COLO668 (cell line): ENCODE measurements at regions not wholly inside any gene's neighbourhood (a gene's known extent, or its start where the extent isn't known, plus 50 kb on each side); places are given as distances from the start of the nearest gene placed in this dataset.

ENCODE experiments used
- DNase-seq: peaks from one replicate; lab custom pipeline; 2025; ENCODE audit not compliant: unreplicated experiment; lab: John Stamatoyannopoulos, UW

- DNase-seq: no peak
These were observed 319.2 kb downstream of the SOX9 start for GRCh38 chr17:72439893-72440502.

DNA sequence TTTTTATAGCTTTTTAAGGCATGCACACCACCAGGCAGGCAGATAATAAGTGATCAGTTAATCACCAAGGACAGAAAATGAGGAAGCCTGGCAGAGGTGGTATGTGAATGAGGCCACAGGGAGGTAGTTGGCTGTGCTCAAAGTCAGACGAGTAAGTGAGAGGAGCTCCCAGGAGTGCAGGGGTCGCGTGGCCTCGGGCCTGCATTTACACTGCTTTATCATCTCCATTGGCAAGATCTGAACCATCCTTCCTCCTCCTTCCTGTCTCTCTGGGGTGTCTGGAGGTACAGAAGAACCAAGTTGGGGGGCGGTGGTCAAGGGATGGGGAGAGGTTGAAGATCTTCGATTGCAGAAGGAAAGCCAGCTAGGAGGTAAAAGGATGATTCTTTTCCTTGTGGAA, 320.1 kb downstream of the SOX9 start:
- no peak for DNase-seq

DNA sequence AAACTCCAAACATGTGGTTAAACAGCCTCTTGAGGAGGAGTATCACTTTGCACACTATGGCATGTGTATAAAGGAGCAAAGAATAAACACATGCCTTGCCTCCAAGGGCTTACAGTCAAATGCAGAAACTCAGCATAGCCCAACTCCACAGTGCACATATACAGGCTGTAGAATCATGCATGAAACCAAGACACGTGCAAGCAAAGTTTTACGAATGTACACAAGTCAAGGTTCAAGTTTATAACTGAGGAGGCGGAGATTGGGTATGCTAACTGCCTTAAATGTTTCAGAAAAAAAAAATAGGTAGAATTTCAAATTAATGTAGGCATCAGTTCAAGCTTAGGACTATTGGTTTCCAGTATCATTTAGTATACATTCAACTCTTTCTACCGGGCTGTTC, 321.1 kb downstream of the SOX9 start:
- DNase-seq: no peak

DNA sequence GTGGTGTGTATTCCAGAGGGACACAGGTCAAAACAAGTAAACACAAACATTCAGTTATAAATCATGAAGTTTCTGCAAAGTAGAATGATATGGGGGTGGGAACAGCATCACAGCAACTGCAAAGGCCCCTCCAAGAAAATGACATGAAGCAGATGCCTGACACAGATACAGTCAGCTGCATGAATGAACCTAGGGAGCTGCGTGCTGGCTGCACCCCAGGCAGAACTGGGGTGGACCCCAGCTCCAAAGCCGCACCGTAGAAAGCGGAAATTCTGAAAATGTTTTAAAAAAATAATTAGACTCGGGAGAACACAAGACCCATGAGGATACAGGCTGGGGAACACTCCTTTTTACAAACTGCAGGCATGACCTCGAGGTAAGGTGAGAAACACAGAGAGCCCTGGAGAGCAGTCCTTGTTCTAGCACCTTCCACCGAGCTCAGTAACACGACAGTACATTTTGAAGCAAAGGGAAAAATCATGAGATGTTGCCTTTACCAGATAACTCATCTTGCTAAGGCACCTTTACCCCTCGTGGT, 323.8 kb downstream of the SOX9 start:
- DNase-seq: no peak

DNA sequence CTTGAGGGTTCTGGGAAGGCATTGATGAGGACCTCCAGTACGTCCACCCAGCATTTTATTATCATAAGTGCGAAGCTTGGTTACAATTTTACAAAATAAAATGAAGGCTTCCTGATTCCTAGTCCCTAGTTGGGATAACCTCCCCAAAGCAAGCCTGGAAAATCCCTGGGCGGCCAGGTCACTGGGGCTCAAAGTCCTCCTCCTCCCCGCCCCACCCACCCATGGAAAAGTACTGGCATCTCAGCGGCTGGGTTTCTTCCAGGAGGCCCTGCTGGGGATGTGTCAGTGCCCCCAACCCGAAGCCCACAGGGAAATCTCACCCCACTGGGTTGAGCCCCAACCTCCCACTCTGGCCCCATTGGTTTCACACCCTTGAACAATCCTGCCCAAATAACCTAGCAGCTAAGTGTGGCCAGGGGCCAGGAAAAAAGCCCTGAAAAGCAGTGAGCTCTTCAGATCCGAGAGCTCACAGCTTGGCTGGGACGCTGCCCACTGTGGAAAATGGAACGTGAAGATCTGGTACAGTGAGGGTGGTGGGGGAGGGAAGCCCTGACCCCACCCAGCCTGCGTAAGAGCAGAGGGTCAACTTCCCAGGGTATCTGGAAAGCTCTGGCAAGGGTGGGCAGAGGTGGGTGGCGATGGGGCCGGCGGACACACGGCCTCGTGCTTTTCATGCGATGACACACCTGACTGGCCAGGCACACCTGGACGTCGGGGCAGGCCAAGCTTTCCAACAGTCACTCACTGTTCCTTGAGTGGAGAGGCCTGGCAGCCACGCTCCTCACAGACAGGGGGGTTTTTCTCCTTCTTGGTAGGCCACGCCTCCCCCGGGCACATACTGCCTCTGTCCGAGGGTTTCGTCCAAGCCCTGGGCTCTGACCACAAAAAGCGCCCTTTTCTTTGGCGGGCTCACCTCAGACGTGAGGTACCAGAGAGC, 324.5 kb downstream of the SOX9 start:
- no peak for DNase-seq

DNA sequence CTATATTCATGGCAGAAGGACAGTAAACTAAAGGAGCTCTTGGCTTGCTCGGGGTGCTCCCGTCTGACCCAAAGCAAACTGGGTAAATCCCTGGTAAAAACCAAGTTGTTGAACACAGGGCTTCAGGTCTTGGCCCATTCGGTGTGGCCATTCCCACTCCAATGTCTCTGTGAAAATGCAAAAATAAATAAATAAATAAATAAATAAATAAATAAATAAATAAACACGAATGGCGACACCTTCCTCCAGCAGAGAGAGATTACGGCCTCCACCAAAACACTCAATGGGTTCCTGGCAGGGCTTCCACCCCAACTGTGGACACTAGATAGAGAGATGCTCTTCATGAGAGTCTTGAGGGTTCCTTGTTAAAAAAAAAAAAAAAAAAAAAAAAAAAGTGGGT, 325.3 kb downstream of the SOX9 start:
- DNase-seq: no peak

GRCh38 chr17:72446525-72447250, 325.9 kb downstream of the SOX9 start:
- peak; percentile 17 for DNase-seq

DNA sequence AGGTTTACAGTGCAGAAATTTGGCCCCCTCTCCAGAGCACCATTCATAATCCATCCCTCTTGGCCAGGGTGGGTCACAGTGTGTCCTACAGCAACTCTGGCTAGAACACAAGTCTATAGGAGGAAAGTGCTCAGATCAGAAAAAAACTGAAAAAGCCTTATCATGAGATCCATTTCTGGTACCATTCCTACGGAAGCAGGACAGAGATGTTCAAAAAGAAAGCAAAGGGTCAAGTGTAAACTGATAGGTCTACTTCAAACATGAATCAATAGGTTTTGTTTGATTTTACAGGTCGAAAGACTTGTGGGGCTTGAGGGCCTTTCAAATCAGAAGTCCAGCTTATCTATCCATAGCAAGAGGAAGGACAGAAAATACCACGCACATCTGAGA, 326.4 kb downstream of the SOX9 start:
- DNase-seq: no peak

GRCh38 chr17:72448019-72448418, 327.2 kb downstream of the SOX9 start:
- no peak for DNase-seq

DNA sequence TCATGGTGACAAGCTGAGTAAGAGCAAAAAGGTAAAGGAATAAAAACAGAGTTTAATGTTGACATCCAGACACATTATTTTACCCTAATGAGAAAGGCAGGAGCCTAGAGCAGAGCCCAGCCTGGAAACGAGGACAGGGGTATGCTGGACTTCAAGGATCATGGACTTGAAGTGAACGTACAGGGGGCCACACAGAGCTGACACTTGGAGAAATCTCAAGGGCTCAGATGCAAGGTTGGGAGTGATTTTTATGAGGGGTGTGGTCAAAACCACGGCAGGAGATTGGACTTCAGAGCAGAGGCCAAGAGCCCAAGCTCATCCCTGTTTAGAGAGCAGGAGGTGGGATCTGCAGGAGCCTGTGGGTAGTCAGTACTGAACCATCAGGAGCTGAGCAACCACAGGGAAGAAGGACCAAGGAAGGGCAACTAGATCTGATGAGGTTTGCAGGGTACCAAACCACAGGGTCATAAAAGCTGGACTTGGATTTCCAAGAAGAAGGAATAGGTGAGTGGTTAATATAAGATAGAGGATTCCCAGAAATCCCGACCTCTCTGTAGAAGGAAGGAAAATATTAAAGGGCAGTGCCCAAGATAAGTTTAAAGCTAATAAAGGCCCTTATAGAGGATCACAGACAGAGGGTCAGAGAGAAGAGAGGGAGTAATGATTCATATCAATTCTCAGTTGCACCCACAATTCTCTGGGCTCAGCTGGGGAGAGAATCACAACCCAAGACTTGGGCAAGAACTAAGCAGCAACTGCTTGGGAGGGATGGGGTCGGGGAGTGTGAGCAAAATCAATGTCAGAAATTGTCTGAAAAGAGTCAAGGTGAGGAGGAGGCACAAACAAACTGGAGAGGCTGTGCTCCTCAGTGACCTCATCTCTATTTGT, 331.7 kb downstream of the SOX9 start:
- DNase-seq: no peak

GRCh38 chr17:72454342-72454741, 333.5 kb downstream of the SOX9 start:
- DNase-seq: no peak

- DNase-seq: no peak
These were observed 334.7 kb downstream of the SOX9 start for GRCh38 chr17:72455562-72455961.

DNA sequence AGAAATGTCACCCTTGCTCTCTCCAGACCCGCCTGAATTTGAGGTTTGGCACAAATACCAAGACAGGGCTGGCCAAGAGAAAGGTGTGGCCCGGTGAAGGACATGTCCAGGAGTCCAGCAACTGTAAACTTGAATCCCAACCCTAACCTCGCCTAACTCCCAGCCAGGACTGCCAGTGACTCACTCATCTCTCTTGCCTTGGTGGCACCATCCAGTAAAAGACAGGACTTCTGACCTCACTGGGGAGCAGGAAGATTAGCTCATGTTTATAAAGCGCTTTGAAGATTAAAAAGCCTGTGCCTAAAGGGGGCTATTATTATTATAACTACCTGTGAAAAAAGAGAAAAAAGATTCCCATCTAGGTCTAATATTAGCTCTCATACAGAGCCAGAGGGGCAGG, 335.3 kb downstream of the SOX9 start:
- DNase-seq: no peak

DNA sequence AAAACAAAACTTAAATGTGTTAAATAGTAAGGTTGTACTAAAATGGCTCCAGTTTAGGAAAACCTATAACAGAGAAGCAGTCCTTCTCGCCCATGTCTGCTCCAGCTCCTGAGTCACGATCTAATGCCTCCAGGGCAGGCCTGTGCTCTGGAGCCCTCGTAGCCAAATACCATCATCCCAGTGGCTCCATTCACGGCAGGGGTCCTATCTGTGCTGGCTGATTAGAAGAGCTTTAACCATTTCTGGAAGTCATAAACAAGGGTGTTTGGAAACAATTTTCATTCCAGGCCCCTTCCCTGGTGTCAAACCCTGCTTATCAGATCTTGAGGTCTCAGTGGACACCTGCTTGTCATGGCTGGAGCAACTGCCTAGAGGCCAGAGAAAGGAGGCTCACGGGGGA, 336.9 kb downstream of the SOX9 start:
- no peak for DNase-seq

DNA sequence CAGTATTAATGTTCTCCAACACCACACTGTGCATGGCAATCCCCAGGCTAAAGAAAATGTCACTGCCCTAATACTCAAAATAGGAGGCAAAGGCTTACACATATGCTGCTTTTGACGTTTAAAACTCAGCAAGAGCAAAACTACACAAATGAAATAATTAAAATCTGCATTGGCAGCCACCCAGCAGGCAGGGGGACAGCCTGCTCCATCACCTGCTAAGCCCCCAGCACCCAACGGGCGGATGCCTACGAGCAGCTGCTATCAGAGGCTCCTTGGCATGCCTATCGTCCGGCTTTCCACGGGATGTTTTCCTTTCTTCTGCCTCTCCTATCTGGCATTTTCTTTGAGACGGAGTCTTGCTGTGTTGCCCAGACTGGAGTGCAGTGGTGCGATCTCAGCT, 337.5 kb downstream of the SOX9 start:
- DNase-seq: no peak

DNA sequence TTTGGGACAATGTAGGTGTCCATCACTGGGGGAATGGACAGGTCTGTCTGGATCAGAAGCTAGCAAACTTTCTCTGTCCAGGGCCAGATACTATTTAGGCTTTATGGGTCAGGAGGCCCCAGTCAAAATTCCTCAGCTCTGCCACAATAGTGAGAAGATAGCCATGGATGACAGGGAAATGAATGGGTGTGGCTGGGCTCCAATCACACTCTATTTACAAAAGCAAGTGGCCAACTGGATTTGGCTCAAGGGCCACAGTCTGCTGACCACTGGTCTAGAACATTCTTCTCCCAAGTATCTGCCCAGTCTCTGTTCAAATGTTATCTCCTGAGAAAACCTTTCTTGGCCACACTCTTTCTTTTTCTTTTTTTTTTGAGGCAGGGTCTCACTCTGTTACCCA, 339.9 kb downstream of the SOX9 start:
- no peak for DNase-seq

DNA sequence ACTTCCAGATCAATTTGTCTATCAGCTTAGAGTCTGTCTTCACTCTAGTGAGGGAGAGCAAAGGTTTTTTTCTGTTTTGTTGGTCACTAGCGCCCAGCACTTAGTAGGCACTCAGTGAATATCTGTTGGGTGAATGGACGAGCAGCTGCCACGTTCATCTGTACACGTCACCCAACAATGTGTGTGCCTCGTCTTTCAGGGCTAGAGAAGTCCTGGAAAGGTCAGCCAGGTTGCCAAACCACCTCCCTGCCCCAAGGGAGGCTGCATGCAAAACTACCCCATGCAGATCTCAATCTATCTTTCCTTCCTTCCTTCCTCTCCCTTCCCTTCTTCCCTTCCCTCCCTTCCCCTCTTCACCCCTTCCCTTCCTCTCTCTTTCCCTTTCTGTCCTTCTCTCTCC, 340.9 kb downstream of the SOX9 start:
- DNase-seq: no peak

DNA sequence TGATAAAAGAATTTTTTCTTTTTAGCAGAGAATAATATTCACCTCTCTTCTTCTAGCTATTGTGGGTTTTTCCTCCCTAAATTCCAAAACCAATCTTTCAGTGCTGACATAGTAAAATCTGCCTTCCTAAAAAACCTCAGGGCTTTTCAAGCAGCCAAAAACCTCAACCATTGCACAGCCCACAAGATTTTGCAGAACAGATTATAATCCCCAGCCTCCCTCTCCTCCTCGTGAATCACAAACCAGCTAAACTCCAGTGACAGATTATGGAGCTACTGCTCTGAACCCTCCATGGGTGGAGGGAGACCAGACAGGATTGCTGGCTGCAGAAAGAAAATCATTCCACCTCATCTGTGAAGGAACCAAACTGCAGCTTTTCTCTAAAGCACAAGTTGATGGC, 341.6 kb downstream of the SOX9 start:
- no peak for DNase-seq

DNA sequence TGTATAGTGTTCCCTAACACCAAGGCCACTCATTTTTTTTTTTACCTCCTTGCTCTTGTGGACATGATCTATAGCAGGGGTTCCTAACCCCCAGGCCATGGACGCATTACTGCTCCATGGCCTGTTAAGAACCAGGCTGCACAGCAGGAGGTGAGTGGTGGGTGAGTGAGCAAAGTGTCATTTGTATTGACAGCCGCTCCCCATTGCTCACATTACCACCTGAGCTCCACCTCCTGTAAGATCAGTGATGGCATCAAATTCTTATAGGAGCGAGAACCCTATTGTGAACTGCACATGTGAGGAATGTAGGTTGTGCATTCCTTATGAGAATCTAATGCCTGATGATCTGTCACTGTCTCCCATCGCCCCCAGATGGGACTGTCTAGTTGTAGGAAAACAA, 342.0 kb downstream of the SOX9 start:
- DNase-seq: no peak

DNA sequence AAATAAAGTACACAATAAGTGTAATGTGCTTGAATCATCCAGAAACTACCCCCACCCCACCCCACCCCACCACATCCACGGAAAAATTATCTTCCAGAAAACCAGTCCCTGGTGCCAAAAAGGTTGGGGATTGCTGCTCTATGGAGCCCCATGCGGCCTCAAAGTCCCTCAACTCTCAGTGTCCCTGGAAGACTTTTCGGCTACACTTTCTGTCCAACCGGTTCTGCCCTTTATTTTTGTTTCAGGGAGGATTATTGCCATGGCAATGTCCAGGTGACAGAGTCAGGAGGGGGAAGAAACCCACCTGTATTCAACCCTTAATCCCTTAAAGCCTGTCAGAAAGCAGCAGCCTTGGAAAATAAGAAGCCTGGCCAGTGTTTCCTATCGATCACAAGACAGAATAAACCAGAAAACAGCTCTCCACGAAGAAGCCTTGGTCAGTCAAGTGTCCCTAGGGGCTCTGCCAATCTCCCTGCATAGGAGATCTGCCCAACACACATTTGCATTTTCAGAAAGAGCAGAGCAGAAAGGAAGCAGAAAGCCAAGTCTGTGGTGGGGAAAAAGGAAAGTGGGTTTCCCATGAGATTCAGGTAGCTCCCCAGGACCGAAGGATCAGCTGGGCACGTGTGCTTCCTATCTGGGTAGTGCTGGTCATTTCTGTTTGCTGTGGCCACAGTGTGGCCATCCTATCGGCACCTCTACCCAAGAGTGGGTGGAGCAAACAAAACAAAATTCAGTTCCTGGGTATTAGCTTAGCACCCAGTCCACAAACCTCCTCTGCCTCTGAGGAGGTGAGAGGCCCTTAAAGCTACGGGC, 342.7 kb downstream of the SOX9 start:
- no peak for DNase-seq
